ENCODE measurements at regions not wholly inside any gene's neighbourhood (a gene's known extent, or its start where the extent isn't known, plus 50 kb on each side); places are given as distances from the start of the nearest gene placed in this dataset.

GRCh38 chr2:65658881-65659280, 226.5 kb upstream of the SPRED2 start:
- intact Hi-C loops (cut with micrococcal nuclease) = no loop called here

DNA sequence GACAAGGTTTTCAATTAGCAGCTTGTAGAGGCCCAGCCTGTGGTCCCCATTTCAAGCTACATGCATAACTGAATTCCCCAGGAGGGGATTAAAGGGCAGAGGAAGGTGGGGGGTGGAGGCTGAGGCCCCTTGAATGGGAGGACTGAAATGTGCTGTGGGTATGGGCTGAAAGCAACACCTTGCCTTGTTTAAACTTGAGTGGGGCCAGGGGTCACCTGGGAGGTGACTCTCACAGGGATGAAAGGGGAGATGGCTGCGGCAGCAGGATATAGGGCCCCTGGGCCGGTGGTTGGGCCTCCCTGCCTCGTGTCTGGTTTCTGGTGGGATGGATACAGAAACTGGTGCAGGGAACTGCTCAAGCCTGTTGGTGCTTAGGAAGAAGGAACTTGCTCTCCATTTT, 225.9 kb upstream of the SPRED2 start:
- intact Hi-C loops (cut with micrococcal nuclease) = no loop called here

DNA sequence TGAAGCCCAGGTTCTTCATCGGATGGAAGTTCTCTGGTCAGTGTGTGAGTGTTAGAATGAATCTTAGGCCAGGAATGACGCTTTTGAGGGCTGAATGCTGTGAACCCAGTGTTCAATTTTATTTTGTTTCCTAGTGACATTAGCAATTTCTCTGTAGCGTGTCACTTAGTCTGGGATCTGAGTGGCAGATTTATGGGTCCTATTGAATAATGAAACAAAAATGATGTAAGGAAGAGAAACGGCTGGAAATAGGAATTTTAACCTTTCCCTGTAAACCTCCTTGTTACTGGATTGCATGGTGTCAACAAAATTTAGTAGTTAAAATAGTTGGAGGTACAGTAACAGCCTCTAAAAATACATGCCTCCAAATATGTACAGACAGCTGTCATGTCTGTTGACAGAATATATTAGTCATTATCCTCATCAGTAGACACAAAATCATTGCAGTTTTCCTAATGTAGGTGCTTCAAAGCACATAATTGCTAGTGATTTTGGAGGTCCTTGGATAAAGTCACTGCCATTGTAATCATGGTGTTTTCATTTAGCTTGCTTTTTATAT, 223.8 kb upstream of the SPRED2 start:
- intact Hi-C loops (cut with micrococcal nuclease) = no loop called here

DNA sequence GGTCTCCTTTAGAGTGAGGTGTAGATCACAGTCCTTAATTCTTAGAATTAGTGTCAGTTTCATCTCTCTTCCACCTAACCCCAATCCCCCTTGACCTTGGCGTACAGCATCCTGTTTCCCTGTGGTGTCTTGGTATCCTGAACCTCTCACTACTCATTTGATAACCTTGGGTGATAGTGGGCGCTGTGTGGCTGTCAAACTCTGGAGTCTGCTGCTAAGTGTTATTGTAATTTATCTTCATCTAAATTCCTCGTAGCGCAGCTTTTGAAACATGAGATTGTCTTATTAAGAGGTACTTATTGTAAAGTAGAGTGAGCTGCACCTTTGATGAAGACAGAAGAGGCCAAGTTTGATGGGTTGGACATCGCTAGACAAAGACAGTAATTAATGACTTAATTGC, 222.6 kb upstream of the SPRED2 start:
- intact Hi-C loops (cut with micrococcal nuclease) = no loop called here

DNA sequence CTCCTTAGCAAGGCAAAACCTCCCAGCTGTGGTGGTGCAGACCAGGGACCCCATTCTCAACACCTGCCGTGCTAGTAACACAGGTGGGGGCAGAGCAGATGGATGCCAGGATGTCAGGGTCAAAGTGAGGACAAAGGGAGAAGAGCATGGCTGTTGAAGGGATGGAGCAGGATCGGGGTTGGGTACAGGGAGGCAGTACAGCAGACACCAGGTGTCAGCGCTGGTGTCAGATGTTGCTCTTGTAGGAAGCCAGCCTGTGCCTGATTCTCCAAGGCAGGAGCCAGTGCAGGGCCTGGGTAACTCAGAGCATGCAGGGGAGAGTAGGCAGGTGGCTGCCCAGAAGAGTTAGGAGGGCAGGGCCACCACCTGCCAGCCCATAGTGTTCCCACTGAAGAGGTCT, 222.1 kb upstream of the SPRED2 start:
- intact Hi-C loops (cut with micrococcal nuclease) = no loop called here

- intact Hi-C loops (cut with micrococcal nuclease) = no loop called here
Measured at GRCh38 chr2:65652066-65652465, 219.7 kb upstream of the SPRED2 start.

GRCh38 chr2:65649811-65650589, 217.6 kb upstream of the SPRED2 start:
- intact Hi-C loops (cut with micrococcal nuclease) = no loop called here

- intact Hi-C loops (cut with micrococcal nuclease) = no loop called here
Measured at GRCh38 chr2:65647249-65647842, 214.9 kb upstream of the SPRED2 start.

- intact Hi-C loops (cut with micrococcal nuclease) = no loop called here
Measured at GRCh38 chr2:65640793-65641103, 208.3 kb upstream of the SPRED2 start.

DNA sequence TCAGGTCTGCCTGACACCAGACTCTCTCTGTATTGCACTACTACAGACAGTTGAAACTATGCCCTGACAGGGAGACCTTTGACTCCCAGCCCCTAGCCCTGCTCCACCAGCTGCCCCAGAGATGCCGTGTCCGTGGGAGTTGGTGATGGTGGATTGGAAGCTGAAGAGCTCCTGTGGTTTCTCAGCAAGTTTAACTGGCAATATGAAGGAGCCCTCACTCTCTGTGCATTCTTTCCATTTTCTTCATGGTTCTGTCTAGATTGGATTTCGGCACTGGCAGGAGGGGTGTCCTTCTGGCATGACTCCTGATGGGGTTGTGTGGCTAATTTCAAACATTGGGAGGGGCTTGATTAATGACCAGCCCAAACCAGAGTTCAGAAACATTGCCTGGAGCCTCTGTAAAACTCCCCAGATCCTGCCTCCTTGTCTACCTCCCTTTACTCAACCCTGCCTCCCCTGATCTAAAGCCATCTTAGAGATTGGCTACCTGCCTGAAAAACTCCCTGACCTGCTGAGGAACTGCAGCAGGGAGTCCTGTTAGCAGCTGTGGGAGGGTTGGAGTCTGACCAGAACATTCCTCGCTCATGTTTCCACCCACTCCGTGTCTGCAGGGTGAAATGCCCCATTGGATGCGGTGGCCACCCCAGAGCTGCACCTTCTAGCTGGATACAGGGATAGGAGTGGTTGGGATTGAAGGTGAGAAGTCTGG, 206.9 kb upstream of the SPRED2 start:
- intact Hi-C loops (cut with micrococcal nuclease) = no loop called here

DNA sequence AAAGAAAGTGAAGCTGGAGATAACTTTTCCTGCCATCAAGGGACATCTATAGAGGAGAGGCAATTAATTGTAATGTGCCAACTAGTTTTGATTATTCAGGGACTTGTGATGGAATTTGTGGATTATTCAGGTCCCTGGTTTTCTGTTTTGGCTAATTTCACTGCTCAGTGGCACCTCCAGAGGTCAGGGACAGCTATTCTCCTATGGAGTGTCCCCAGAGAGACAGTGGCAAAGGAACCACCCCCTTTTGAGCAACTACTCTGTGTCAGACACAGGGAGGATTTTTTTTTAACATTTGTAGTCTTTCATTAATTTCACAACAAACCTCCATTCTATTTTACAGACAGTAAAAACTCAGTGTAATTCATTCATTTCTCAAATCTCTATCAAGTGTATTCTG, 206.0 kb upstream of the SPRED2 start:
- intact Hi-C loops (cut with micrococcal nuclease) = no loop called here

DNA sequence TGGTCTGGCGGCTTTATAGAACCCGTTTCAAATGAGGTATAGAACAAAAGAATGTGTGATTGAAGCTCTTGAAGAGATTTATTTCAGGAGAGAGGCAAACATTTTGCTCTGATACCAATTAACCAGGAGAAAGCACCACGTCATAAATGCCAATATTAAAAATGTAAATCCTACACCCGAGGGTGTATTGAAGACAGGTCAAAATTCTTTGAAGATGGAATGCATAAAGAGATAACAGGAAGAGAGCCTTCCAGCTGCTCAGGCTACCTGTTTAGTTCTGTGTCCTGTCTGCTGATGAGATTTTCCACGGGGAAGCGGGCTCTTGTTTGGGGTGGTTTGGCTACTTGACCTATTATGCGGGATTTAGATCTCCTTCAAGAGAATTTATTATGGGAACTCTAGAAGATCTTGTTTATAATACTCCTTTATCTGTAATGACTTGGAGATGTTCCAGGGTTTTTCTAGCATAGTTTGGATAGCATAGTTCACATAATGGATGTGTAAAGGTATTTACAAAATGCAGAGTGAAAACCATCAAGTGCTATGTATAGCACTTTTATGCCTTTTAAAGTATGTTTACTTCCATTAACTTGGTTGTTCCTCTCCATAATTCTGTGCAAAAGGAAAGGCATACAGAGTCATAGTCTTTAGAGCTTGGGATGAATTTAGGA, 204.5 kb upstream of the SPRED2 start:
- intact Hi-C loops (cut with micrococcal nuclease) = no loop called here

GRCh38 chr2:65636024-65636423, 203.6 kb upstream of the SPRED2 start:
- intact Hi-C loops (cut with micrococcal nuclease) = no loop called here

DNA sequence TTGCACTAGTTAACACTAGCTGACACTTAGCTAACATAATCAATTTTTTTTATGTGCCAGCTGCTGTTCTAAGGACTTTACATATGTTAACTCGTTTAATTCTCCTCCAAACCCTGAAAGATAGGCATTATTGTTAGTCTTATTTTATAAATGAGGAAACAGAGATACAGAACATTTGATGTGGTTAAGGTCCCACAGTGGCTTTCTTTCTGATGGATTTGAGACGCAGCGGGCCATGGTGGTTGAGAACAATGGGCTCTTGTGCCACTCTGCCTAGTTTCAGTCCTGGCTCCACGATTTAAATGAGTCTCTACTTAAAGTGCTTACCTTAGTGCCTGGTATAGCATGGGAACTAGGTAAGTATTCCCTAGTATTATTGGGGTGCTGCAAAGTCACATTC, 201.9 kb upstream of the SPRED2 start:
- intact Hi-C loops (cut with micrococcal nuclease) = no loop called here

DNA sequence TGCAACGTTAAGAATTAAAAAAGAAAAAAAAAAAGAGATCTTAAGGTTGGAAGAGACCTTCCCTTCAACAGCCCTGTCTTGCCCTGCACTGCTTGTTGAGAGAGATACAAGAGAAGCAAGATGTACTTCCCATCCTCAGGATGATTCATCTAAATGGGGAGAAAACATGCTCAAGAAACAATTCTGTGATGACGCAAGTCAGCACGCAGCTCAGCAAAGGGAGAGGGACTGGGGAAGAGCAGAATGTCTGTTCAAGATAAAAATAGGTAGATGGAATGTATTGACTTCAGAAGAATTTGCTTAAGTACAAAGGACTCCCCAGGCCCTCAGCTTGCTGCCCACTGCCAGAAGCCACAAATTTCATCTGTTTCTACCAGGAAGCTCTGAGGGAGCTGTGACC, 198.2 kb upstream of the SPRED2 start:
- intact Hi-C loops (cut with micrococcal nuclease) = no loop called here

DNA sequence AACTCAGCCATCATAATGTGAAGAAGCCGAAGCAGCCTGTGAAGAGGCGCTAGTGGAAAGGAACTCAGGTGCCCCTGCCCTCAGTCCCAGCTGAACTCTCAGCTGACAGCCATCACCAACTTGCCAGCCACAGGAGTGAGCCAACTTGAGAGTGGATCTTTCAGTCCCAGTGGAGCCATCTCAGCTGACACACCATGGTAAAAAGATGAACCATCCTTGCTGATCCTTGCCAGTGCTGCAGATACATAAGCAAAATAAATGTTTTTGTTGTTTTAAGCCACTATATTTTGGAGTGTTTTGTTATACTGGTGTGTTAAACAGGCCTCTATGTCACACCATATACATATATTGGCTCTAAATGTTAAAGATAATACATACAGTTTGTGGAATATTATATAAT, 195.8 kb upstream of the SPRED2 start:
- intact Hi-C loops (cut with micrococcal nuclease) = no loop called here

DNA sequence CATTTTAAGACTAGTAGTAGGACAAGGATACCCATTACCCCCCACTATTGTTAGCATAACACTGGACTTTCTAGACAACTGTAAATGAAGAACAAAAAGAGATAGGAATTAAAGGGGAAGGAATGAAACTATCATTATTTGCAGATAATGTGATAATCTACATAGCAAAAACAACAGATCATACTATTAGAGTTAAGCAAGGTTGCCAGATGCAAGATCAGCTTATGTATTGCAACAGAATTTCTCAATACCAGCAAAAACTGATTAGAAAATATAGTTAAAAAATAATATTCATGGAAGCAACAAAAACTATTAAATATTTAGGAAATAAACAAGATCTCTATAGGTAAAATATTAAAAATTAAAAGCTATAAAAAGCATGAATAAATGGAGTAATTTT, 194.4 kb upstream of the SPRED2 start:
- intact Hi-C loops (cut with micrococcal nuclease) = no loop called here

GRCh38 chr2:65625982-65626381, 193.6 kb upstream of the SPRED2 start:
- intact Hi-C loops (cut with micrococcal nuclease) = no loop called here

- intact Hi-C loops (cut with micrococcal nuclease) = no loop called here
Measured at GRCh38 chr2:65622951-65623535, 190.6 kb upstream of the SPRED2 start.

DNA sequence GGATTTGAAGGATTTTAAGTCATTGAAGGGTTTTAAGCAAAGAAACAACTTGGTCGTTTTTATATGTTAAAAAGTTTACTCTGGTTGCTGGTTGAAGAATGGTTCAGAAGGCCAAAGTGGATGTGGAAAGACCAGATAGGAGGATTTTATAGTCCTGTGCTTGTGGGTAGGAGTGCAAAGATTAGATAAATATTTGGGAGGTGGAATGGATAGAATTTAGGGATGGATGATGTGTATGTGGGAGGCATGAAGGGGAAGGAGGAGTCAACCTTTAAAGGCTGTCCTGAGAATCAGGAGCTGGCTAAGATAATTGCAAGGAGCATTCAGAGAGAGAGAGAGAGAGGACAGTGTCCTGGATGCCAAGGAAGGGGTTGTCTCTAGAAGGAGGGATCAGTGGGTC, 190.1 kb upstream of the SPRED2 start:
- intact Hi-C loops (cut with micrococcal nuclease) = no loop called here

DNA sequence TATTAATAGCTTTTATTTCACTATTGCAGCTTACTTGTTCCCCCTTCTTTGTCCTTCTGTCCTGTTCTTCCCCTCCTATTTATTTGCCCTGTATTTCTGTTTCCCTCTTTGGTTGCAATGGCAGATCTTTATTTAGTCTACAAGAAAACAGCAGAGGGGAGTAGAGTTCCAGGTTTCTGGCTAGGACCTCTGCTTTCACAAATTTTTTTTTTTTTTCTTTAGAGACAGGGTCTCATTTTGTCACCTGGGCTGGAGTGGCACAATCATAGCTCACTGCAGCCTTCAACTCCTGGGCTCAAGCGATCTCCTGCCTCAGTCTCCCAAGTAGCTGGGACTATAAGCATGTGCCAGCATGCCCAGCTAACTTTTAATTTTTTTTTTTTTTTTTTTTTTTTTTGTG, 188.1 kb upstream of the SPRED2 start:
- intact Hi-C loops (cut with micrococcal nuclease) = no loop called here

GRCh38 chr2:65620026-65620425, 187.6 kb upstream of the SPRED2 start:
- intact Hi-C loops (cut with micrococcal nuclease) = no loop called here

All from T-helper 2 cell treated with Interferon-gamma antibody and Interleukin-4, amounts not matched to agents 100 ng/mL and 5 ng/mL, for 36 hours (primary cell).